A549 (cell line): ENCODE measurements at regions not wholly inside any gene's neighbourhood (a gene's known extent, or its start where the extent isn't known, plus 50 kb on each side); places are given as distances from the start of the nearest gene placed in this dataset.
"Not testable (repeated sequence)": the region's sequence is repeated elsewhere in the genome, so short reads cannot be mapped to it uniquely, and the experiment has no call there.

Experiments
- ATAC-seq, 2 experiments: fragments of 200-7000 bp in 1 of 2; fragments of >200 bp in 1 of 2; cut with Nextera tagmentation in 1 of 2; cut with Tn5 transposase in 1 of 2; 3 replicates each; pipeline versions ENCODE4 v1.8.0 to v1.9.1; 2018 to 2020; ENCODE audit warnings: mild to moderate bottlenecking in 1 of 2, moderate library complexity in 1 of 2
- CTCF ChIA-PET: fragments of 300-600 bp; sonication (Branson Sonifier 250); formaldehyde crosslinking; extraction: SDS; loops from one replicate; lab custom pipeline; 2021; ENCODE audit warnings: antibody characterized with exemption, inconsistent platforms; lab: Yijun Ruan, JAX
- POLR2A ChIA-PET: fragments of 350-600 bp; formaldehyde crosslinking; extraction: SDS; loops from one replicate; lab custom pipeline; 2021; ENCODE audit warnings: antibody characterized with exemption, inconsistent platforms; lab: Yijun Ruan, JAX
- DNase-seq, 2 experiments: peaks; one replicate each; pipeline versions ENCODE4 v3.0.0 to v3.0.0-alpha.2; 2011 to 2016; ENCODE audit warnings: low read depth in 1 of 2, low spot score in 1 of 2
- FAIRE-seq: peaks from 2 replicates; lab custom pipeline; 2011; peaks lifted over from hg19 to GRCh38; lab: Jason Lieb, UNC
- H3K27ac ChIP-seq, 2 experiments: fragments of >200 bp; sonication (Bioruptor Twin); formaldehyde crosslinking; 3 replicates each; pipeline ENCODE4 v1.5.1; 2016 to 2017
- H3K4me1 ChIP-seq: fragments of >200 bp; sonication (Bioruptor Twin); formaldehyde crosslinking; 3 replicates; pipeline ENCODE4 v1.6.1; 2016
- H3K4me2 ChIP-seq: fragments of >200 bp; sonication (Bioruptor Twin); formaldehyde crosslinking; 3 replicates; pipeline ENCODE4 v1.6.1; 2016
- H3K4me3 ChIP-seq: fragments of >200 bp; sonication (Bioruptor Twin); formaldehyde crosslinking; 3 replicates; pipeline ENCODE4 v1.5.1; 2016
- H3K9me3 ChIP-seq: fragments of >200 bp; sonication (Bioruptor Twin); formaldehyde crosslinking; 3 replicates; pipeline ENCODE4 v1.6.1; 2016
- BHLHE40 ChIP-seq: IDR thresholded peaks from 2 replicates; pipeline ENCODE4 v1.6.1; 2012; ENCODE audit warnings: low read depth, low read length, inconsistent platforms
- CHD2 ChIP-seq: fragments of 150-350 bp; IDR thresholded peaks from 2 replicates; pipeline ENCODE4 v1.6.1; 2014; ENCODE audit warnings: low read length; ENCODE audit not compliant: partially characterized antibody
- EHF ChIP-seq: fragments of 250-450 bp; sonication (Bioruptor Pico); IDR thresholded peaks from 2 replicates; pipeline ENCODE4 v1.5.0; 2020; ENCODE audit warnings: mild to moderate bottlenecking
- ESRRA ChIP-seq: fragments of 150-350 bp; IDR thresholded peaks from 2 replicates; pipeline ENCODE4 v1.6.1; 2014; ENCODE audit warnings: mild to moderate bottlenecking, low read length, borderline replicate concordance
- FOSB ChIP-seq: fragments of 250-450 bp; sonication (Bioruptor Pico); IDR thresholded peaks from 2 replicates; pipeline ENCODE4 v1.5.0; 2020; ENCODE audit warnings: mild to moderate bottlenecking, moderate library complexity
- HDAC2 ChIP-seq: fragments of 200-600 bp; sonication (generic); IDR thresholded peaks from 2 replicates; pipeline ENCODE4 v1.6.1; 2016
- HES2 ChIP-seq: fragments of >200 bp; sonication (Bioruptor Twin); formaldehyde crosslinking; IDR thresholded peaks from 2 replicates; pipeline ENCODE4 v1.6.1; 2016
- HEYL ChIP-seq: fragments of 250-450 bp; sonication (Bioruptor Pico); IDR thresholded peaks from 2 replicates; pipeline ENCODE4 v1.8.0; 2021; ENCODE audit warnings: mild to moderate bottlenecking, moderate library complexity
- HOXB13 ChIP-seq: fragments of 250-450 bp; sonication (Bioruptor Pico); IDR thresholded peaks from 2 replicates; pipeline ENCODE4 v1.5.0; 2020; ENCODE audit warnings: low read depth, mild to moderate bottlenecking, moderate library complexity
- KDM1A ChIP-seq: fragments of 200-600 bp; sonication (generic); IDR thresholded peaks from 2 replicates; pipeline ENCODE4 v1.6.1; 2016; ENCODE audit warnings: low read depth, mild to moderate bottlenecking
- KDM5A ChIP-seq: fragments of 200-600 bp; sonication (generic); IDR thresholded peaks from 2 replicates; pipeline ENCODE4 v1.6.1; 2016; ENCODE audit warnings: antibody characterized with exemption, mild to moderate bottlenecking
- MAX ChIP-seq: IDR thresholded peaks from 2 replicates; pipeline ENCODE4 v1.6.1; 2012
- MYC ChIP-seq: IDR thresholded peaks from 2 replicates; pipeline ENCODE4 v1.6.1; 2012; ENCODE audit warnings: mild to moderate bottlenecking, inconsistent platforms, low read length, improper control_type of control experiment, borderline replicate concordance
- POLR2A ChIP-seq: IDR thresholded peaks from 2 replicates; pipeline ENCODE4 v1.6.1; 2012; ENCODE audit warnings: mild to moderate bottlenecking, low read length
- POLR2AphosphoS2 ChIP-seq: conservative IDR thresholded peaks from 2 replicates; pipeline ENCODE4 v1.6.1; 2012; ENCODE audit warnings: low read length, improper control_type of control experiment, inconsistent platforms
- RARB ChIP-seq: fragments of 250-450 bp; sonication (Bioruptor Pico); IDR thresholded peaks from 2 replicates; pipeline ENCODE4 v1.8.0; 2021; ENCODE audit warnings: mild to moderate bottlenecking, moderate library complexity
- RFX5 ChIP-seq: fragments of 450-650 bp; IDR thresholded peaks from 2 replicates; pipeline ENCODE4 v1.7.1; 2014; ENCODE audit warnings: antibody characterized with exemption, mild to moderate bottlenecking, moderate library complexity
- RNF2 ChIP-seq: fragments of 200-600 bp; sonication (generic); IDR thresholded peaks from 2 replicates; pipeline ENCODE4 v1.6.1; 2016; ENCODE audit warnings: low read depth, mild to moderate bottlenecking, antibody characterized with exemption, moderate library complexity, borderline replicate concordance
- SREBF2 ChIP-seq: fragments of 450-650 bp; IDR thresholded peaks from 2 replicates; pipeline ENCODE4 v1.6.1; 2014; ENCODE audit warnings: mild to moderate bottlenecking, moderate library complexity
- ZFP36 ChIP-seq: fragments of 450-650 bp; IDR thresholded peaks from 2 replicates; pipeline ENCODE4 v1.6.1; 2014; ENCODE audit warnings: borderline replicate concordance; ENCODE audit not compliant: partially characterized antibody
- ZSCAN20 ChIP-seq: fragments of 250-450 bp; sonication (Bioruptor Pico); IDR thresholded peaks from 2 replicates; pipeline ENCODE4 v1.8.0; 2022; ENCODE audit warnings: mild to moderate bottlenecking, moderate library complexity
- WGBS: methylation state at CpG from one replicate; pipeline ENCODE4 v1.1.6; 2017; ENCODE audit errors: missing lambda C conversion rate; 5-methylcytosine and 5-hydroxymethylcytosine counted together

- TF ChIP-seq KDM1A: no peak
- TF ChIP-seq SREBF2: no peak
- no peak for TF ChIP-seq MAX
- no peak for TF ChIP-seq MYC
- TF ChIP-seq KDM5A: no peak
- DNase-seq (no peak), FAIRE-seq (no peak), ATAC-seq (no peak)
- ChIA-PET CTCF (interaction anchor here (1.1 kb wide), 1 partner anchor 104 kb away, joined by 4 read pairs; no protein-coding TSS in a partner anchor), POLR2A (interaction anchor here (1.4 kb wide), 1 partner anchor 55 kb away, joined by 4 read pairs; the partner anchor contains the start of gene CEP85L)
- Histone ChIP-seq H3K4me3 (no peak overlapping the region), H3K9me3 (no peaks in the 10 kb centered on the region), H3K4me1 (peaks cover 40% of the 10 kb centered on the region), H3K27ac (peak overlapping the region in 1 of 2 experiments; percentile 71; a peak in 3 of 6 replicates), H3K4me2 (peak overlapping the region; percentile 47; the same call in 1 of the 3 replicates)
- 85% methylated on average over 3 of the region's 3 CpGs for WGBS
Measured at GRCh38 chr6:118706702-118707101, 55.3 kb upstream of the CEP85L start.

- H3K27ac ChIP-seq: peak overlapping the region in 1 of 2 experiments; percentile 43; a peak in 2 of 6 replicates
- POLR2A ChIA-PET: interaction anchor here (1.4 kb wide), 1 partner anchor 54 kb away, joined by 4 read pairs; the partner anchor contains the start of gene CEP85L
- peak overlapping the region; percentile 47; the same call in 2 of the 3 replicates for H3K4me2 ChIP-seq
- no peak for ATAC-seq
- H3K4me3 ChIP-seq: no peak overlapping the region
- WGBS: 80% methylated on average over 4 of the region's 4 CpGs
- no peak for DNase-seq
- TF ChIP-seq HES2 (no peak), HEYL (CRISPR knock-in tag) (no peak), EHF (CRISPR knock-in tag) (no peak), RNF2 (no peak), ZFP36 (no peak), RFX5 (no peak), ESRRA (no peak), POLR2A (no peak), FOSB (CRISPR knock-in tag) (no peak), POLR2AphosphoS2 (no peak), KDM1A (no peak), CHD2 (no peak), KDM5A (no peak), ZSCAN20 (CRISPR knock-in tag) (no peak)
- FAIRE-seq: no peak
- peaks cover 40% of the 10 kb centered on the region for H3K4me1 ChIP-seq
- CTCF ChIA-PET: interaction anchor here (1.1 kb wide), 2 partner anchors 15 to 105 kb away, joined by 3 to 4 read pairs; no protein-coding TSS in a partner anchor
- H3K9me3 ChIP-seq: no peaks in the 10 kb centered on the region
Measured at GRCh38 chr6:118705544-118706491, 54.4 kb upstream of the CEP85L start.

- POLR2A ChIA-PET: no interaction called here
- no peak overlapping the region for H3K4me3 ChIP-seq
- TF ChIP-seq ZFP36: no peak
- no peak for TF ChIP-seq HOXB13 (CRISPR knock-in tag)
- no peak for TF ChIP-seq HDAC2
- no peak for TF ChIP-seq RARB (CRISPR knock-in tag)
- TF ChIP-seq BHLHE40: no peak
- no peaks in the 10 kb centered on the region for H3K9me3 ChIP-seq
- peaks cover 32% of the 10 kb centered on the region for H3K4me1 ChIP-seq
- no peak overlapping the region for H3K4me2 ChIP-seq
- no peak overlapping the region for H3K27ac ChIP-seq
- WGBS: 75% methylated on average over 3 of the region's 3 CpGs
- FAIRE-seq: no peak
- ATAC-seq: no peak
- CTCF ChIA-PET: no interaction called here
- DNase-seq: no peak
Measured at GRCh38 chr6:118704915-118705314, 53.5 kb upstream of the CEP85L start.

- POLR2A ChIA-PET, ATAC-seq, H3K27ac ChIP-seq, FAIRE-seq, H3K4me3 ChIP-seq, H3K4me1 ChIP-seq, DNase-seq, H3K9me3 ChIP-seq, H3K4me2 ChIP-seq: not testable (repeated sequence)
- WGBS: 79% methylated on average over 3 of the region's 3 CpGs
- CTCF ChIA-PET: interaction anchor here (0.8 kb wide), 1 partner anchor 12 kb away, joined by 3 read pairs; no protein-coding TSS in a partner anchor
Measured at GRCh38 chr6:118701260-118701659, 49.9 kb upstream of the CEP85L start.
